Neural progenitor cell (in vitro differentiated cells): ENCODE measurements at regions not wholly inside any gene's neighbourhood (a gene's known extent, or its start where the extent isn't known, plus 50 kb on each side); places are given as distances from the start of the nearest gene placed in this dataset.

Source experiments
- EZH2 ChIP-seq: fragments of 200-600 bp; sonication (generic); IDR thresholded peaks from 2 replicates; pipeline ENCODE4 v1.6.1; 2017; ENCODE audit warnings: antibody characterized with exemption, mild to moderate bottlenecking, moderate library complexity
- EZH2phosphoT487 ChIP-seq: fragments of 200-600 bp; sonication (generic); IDR thresholded peaks from 2 replicates; pipeline ENCODE4 v1.6.1; 2017; ENCODE audit warnings: antibody characterized with exemption
- TF ChIP-seq, protein P1 (sequence below): fragments of 200-600 bp; sonication (generic); IDR thresholded peaks from 2 replicates; pipeline ENCODE4 v1.5.1; 2017; ENCODE audit warnings: antibody characterized with exemption, mild to moderate bottlenecking

DNA sequence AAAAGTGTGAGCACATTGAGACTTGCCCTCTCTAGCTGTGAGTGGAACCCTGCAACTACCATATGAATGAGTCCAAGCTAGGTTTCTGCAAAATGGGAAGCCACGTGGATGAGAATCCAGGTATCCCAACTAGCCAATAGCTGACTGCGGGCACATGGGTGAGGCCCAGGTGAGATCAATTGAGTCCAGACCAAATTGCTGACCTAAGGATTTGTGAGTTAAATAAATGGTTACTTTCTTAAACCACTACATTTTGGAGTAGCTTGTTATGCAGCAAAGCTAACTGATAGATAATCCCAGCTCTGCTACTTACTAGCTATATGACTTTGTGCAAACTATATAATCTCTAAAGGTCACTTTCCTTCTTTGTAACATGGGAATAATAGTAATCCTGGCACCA is 150.3 kb upstream of the LCORL start:
- TF ChIP-seq, protein P1, sequence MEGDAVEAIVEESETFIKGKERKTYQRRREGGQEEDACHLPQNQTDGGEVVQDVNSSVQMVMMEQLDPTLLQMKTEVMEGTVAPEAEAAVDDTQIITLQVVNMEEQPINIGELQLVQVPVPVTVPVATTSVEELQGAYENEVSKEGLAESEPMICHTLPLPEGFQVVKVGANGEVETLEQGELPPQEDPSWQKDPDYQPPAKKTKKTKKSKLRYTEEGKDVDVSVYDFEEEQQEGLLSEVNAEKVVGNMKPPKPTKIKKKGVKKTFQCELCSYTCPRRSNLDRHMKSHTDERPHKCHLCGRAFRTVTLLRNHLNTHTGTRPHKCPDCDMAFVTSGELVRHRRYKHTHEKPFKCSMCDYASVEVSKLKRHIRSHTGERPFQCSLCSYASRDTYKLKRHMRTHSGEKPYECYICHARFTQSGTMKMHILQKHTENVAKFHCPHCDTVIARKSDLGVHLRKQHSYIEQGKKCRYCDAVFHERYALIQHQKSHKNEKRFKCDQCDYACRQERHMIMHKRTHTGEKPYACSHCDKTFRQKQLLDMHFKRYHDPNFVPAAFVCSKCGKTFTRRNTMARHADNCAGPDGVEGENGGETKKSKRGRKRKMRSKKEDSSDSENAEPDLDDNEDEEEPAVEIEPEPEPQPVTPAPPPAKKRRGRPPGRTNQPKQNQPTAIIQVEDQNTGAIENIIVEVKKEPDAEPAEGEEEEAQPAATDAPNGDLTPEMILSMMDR = no peak
- TF ChIP-seq EZH2 = no peak
- no peak for TF ChIP-seq EZH2phosphoT487
